Daoy (cell line): ENCODE measurements at regions not wholly inside any gene's neighbourhood (a gene's known extent, or its start where the extent isn't known, plus 50 kb on each side); places are given as distances from the start of the nearest gene placed in this dataset.

Experiments
- DNase-seq: peaks from one replicate; pipeline ENCODE4 v3.0.0-alpha.2; 2015; ENCODE audit warnings: low read depth

- no peak for DNase-seq
Measured at GRCh38 chr2:18262601-18263000, 297.9 kb downstream of the RDH14 start.

GRCh38 chr2:18253686-18254197 lies 306.7 kb downstream of the RDH14 start:
- no peak for DNase-seq

DNA sequence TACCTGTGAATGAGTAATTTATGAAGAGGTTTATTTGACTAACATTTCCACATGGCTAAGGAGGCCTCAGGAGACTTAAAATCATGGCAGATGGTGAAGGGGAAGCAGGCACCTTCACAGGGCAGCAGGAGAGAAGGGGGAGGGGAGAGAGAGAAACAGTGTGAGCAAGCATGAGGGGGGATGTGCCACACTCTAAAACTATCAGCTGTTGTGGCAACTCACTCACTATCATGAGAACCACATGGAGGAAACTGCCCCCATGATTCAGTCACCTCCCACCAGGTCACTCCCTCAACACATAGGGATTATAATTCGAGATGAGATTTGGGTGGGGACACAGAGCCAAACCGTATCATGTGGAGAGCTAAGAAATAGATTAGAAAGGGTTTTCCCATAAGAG lies 309.0 kb downstream of the RDH14 start:
- no peak for DNase-seq

GRCh38 chr2:18247282-18248110 lies 313.0 kb downstream of the RDH14 start:
- no peak for DNase-seq

- no peak for DNase-seq
Measured at GRCh38 chr2:18245375-18245774, 315.1 kb downstream of the RDH14 start.

DNA sequence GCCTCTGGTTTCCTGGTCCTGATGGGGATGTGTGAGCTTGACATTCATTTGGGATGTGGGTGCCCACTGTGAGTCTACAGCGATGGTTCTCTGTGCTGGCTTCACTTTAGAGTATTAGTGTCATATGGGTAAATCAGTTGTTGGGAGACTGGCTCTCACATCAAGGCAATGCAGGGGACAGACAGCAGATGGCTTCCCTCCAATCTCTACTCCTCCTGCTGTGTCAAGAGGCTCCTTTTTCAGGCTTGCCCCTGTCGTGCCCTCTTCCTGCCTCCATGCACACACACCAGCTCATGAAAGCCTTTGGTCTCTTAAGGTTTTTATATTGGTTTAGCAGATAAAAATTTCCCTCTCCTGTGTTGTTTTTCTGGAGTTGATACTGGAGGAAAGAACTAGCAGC lies 315.6 kb downstream of the RDH14 start:
- DNase-seq: no peak

GRCh38 chr2:18243816-18244215 lies 316.6 kb downstream of the RDH14 start:
- no peak for DNase-seq

DNA sequence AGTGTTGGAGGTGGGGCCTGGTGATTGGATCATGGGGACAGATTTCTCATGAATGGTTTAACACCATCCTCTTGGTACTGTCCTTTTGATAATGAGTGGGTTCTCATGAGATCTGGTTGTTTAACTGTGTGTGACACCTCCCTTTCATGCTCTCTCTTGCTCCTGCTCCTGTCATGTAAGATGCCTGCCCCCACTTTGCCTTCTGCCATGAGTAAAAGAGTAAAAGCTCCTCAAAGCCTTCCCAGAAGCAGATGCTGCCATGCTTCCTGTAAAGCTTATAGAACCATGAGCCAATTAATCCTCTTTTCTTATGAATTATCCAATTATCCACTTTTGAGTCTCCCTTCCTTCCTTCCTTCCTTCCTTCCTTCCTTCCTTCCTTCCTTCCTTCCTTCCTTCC lies 317.7 kb downstream of the RDH14 start:
- DNase-seq: no peak

GRCh38 chr2:18238209-18238608 lies 322.2 kb downstream of the RDH14 start:
- DNase-seq: no peak

- DNase-seq: no peak
Measured at GRCh38 chr2:18237298-18237697, 323.2 kb downstream of the RDH14 start.

- DNase-seq: peak; percentile 4
Measured at GRCh38 chr2:18232731-18233438, 327.6 kb downstream of the RDH14 start.

GRCh38 chr2:18230668-18231067 lies 329.8 kb downstream of the RDH14 start:
- DNase-seq: no peak

GRCh38 chr2:18219676-18220075 lies 340.8 kb downstream of the RDH14 start:
- DNase-seq: no peak

DNA sequence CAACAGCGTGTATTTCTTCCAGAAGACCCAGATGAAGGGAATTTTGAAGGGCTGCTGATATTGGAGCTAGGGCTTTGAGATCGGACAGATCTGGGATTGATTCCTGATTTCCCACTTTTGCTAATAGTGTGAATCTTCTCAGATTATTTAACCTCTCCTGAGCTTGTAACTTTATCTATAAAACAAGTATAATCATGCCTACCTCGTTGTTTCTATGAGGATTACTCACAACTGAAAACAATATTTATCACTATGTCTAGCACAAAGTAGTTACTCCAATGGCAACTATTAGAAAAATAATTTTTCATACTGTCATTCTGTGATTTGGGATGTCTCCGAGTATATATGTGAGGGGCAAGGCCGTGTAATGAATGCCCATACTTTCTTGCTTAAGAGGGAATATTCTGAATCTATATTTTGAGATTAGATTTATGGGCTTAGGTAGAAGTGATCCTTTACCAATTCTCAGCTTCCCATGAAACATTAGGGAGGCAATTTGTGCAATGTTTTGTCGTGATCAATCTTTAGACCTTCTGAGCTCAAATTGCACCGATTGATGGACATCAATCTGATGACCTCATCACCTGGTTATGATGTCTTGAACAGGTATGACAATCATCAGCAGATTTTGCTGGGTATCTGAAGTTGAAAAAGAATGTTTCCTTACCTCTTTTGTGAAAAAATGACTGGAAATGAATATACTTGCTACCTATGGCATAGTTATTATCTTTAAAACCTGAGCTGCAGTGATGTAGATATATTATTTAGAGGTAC lies 339.9 kb downstream of the KCNS3 start:
- no peak for DNase-seq

GRCh38 chr2:18214936-18215335 lies 336.5 kb downstream of the KCNS3 start:
- DNase-seq: no peak

DNA sequence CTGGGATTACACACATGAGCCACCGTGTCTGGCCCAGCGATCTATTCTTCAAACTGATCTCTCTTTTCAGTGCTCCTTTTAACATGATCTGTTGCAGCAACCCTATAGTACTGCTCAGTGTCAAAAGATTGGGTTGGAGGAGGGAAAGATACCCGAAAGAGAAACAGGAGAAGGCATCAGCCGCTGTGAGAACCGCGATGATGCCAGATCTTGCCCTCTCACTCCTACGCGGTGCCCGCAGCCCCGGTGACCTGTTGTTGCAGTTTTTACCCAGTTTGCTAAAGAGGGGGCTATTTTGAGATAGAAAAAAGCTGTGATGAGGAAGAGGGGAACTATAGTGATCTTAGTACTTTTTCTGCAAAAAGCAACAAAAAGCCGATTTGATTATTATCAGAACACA lies 335.5 kb downstream of the KCNS3 start:
- DNase-seq: no peak

DNA sequence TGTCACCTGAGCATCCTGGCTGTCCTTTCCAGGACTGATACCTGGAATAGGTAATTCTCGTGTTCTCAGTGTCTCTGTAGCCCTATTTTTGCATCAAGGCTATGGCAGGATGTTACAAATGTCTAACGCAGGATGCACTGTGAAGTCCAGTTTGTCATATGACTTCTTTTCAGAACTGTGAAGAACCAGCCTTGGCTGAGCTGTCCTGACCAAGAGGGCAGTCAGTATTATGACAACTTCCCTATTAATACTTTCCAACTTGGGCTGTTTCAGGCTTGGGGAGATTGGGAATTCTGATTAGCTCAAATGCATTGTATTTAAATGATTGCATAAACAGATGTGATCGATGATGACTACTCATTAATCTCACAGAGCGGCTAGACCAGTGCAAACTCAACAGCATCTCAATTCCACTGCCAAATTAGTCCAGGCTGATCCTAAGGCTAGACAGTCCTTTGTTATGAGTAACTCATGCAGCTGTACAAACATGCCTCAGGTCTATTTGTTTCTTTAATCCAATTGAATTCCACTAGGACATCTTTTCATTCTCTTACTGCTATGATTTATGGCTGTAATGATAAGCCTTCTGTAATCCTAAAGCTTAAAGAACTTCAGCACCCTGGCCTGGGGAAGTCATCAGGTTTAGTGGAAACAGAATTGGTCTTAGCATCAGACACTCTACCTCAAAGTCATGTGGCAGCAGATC lies 331.6 kb downstream of the KCNS3 start:
- peak; percentile 64 for DNase-seq

- no peak for DNase-seq
Measured at GRCh38 chr2:18208956-18209355, 330.5 kb downstream of the KCNS3 start.

DNA sequence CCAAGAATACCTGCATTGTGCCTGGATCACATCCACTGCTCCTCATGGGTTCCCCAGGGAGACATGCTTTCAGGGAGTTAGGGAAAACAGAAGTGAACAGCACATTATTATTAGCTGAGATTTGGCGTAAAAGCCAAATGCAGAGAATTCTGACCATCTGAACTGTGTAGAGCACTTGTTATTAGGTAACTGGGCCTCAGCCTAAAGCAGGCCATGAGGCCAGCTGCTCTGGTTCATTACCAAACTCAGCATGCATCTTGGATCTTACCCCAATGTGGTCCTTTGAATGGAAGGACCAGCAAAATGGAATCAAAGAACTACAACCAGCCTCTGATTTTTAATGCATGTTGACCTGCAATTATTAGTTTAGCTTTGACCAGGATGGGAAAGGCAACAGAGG lies 322.3 kb downstream of the KCNS3 start:
- DNase-seq: no peak

GRCh38 chr2:18198677-18199076 lies 320.2 kb downstream of the KCNS3 start:
- no peak for DNase-seq

DNA sequence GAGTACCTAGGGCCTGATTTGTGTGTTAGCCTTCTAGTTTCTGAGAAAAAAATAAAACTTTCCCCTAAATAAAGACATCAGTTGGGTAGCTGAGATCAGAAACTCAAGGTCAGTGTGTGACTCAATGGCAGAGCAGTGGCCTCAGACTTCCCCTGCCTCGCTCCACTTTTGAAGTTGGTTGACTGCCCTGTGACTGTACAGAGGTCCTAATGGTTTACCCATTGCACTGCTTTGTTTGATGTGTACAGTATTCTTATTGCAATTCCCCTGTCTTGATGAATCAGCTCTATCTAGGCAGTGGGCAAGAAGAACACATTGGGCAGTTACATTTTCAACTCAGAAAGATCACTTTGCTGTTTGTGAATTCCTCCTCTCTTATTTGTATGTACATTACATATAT lies 315.7 kb downstream of the KCNS3 start:
- DNase-seq: no peak
